HUES6 (cell line): ENCODE measurements at regions not wholly inside any gene's neighbourhood (a gene's known extent, or its start where the extent isn't known, plus 50 kb on each side); places are given as distances from the start of the nearest gene placed in this dataset.

Source experiments
- H3K27ac ChIP-seq: 2 replicates; pipeline ENCODE4 v1.7.0; 2013; ENCODE audit warnings: low read depth, mild to moderate bottlenecking, low read length, inconsistent platforms
- H3K27me3 ChIP-seq: 2 replicates; pipeline ENCODE4 v1.6.1; 2013; ENCODE audit warnings: low read length; ENCODE audit not compliant: control insufficient read depth, insufficient read depth
- H3K36me3 ChIP-seq: 2 replicates; pipeline ENCODE4 v1.6.1; 2013; ENCODE audit warnings: low read length; ENCODE audit not compliant: control insufficient read depth, insufficient read depth
- H3K4me1 ChIP-seq: 2 replicates; pipeline ENCODE4 v1.6.1; 2013; ENCODE audit warnings: low read length; ENCODE audit not compliant: control insufficient read depth, insufficient read depth
- H3K4me3 ChIP-seq: 2 replicates; pipeline ENCODE4 v1.5.1; 2013; ENCODE audit warnings: low read depth, low read length
- H3K9ac ChIP-seq: one replicate; pipeline ENCODE4 v1.6.1; 2013; ENCODE audit warnings: mild to moderate bottlenecking, low read length
- H3K9me3 ChIP-seq: 2 replicates; pipeline ENCODE4 v1.6.1; 2013; ENCODE audit warnings: low read depth, low read length; ENCODE audit not compliant: control insufficient read depth, insufficient read depth

DNA sequence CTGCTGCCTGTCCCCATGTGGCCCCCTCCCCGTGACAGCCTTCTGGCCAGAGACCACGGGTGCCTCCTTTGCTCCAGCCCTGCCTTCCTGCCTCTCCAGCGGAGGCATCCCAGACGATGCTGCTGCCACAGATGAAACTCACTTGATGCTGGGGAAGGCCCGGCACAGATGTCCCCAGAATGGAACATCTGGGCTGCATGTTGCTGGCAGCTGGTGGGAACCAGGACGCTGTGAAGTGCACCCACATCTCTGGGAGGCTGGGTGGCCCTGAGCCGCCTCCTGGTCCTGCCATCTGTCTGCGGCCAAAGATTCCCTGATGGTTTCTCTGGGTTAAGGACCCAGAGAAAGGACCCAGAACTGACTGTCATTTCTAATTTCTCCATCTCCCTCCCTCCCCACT, 51.9 kb upstream of the PTPRS start:
- H3K9me3 ChIP-seq = no peaks in the 10 kb centered on the region
- H3K27me3 ChIP-seq = peaks cover 44% of the 10 kb centered on the region
- no peak overlapping the region for H3K9ac ChIP-seq

DNA sequence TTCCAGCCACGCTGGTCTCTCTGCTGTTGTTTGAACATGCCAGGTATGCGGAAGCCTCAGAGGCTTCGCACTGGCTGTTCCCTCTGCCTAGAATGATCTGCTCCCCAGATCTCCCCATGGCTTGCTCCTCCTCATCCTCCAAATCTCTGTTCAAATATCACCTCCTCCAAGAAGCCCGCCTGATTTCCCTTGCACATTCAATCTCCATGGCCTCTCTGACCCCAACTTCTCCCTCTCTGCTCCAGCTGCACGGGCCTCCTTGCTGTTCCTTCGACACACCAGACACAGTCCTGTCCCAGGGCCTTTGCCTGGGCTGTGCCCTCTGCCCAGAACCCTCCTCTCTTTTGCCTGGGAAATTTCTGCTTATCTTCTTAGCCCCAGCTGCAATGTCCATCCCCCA, 52.5 kb upstream of the PTPRS start:
- no peaks in the 10 kb centered on the region for H3K9me3 ChIP-seq
- peaks cover 50% of the 10 kb centered on the region for H3K27me3 ChIP-seq
- H3K4me3 ChIP-seq = no peak overlapping the region
- H3K4me1 ChIP-seq = peaks cover 11% of the 10 kb centered on the region
- H3K27ac ChIP-seq = no peak overlapping the region
- no peak overlapping the region for H3K9ac ChIP-seq
- H3K36me3 ChIP-seq = no peaks in the 10 kb centered on the region

More for the DNA sequence above, 51.9 kb upstream of the PTPRS start:
- H3K4me3 ChIP-seq = no peak overlapping the region
- H3K36me3 ChIP-seq = no peaks in the 10 kb centered on the region
- H3K4me1 ChIP-seq = peaks cover 11% of the 10 kb centered on the region; the same call in 1 of the 2 replicates
- H3K27ac ChIP-seq = no peak overlapping the region

DNA sequence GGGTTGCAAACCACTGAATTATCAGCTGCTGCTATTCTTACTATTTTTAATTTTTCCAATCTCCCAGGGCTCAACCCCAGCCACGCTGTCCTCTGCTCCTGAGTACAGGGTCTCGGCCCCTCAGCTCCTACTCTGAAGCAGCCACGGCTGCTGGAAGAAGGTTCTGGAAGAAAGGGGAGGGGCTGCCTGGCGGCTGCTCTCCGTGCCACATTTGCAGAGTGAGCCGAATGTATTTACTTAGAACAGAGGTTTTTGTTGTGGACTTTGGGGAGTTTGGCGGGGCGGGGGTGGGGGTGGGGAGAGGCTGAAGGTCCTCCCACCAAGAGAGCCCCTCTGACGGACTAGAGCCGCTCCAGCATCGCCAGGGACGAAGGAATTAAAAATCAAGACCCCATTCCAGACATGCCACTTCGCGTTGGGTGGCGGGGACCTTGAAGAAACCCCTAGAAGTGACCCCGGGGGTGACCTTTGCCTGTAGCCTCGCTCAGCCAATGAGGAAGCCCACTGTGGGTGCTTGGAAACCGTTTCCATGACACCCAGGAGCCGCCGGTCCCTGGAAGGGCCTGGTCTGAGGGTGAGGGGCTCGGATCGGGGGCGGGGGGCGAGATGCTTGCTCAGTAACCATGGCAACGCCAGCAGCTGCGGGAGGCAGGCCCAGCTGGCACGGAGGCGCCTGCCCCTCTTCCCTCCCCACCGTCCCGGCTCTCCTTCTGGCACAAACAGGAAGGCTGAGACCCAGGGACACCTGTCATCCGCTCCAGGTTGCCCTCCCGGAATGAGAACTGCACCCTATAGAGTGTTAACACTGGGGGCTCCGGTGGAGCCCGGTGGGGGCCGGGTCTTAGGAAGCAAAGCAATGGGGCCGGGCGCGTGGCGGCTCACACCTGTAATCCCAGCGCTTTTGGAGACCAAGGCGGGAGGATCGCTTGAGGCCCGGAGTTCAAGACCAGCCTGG, 54.2 kb upstream of the PTPRS start:
- Histone ChIP-seq H3K4me3 (no peak overlapping the region), H3K27me3 (peaks cover 53% of the 10 kb centered on the region), H3K9me3 (no peaks in the 10 kb centered on the region), H3K36me3 (no peaks in the 10 kb centered on the region), H3K9ac (no peak overlapping the region), H3K4me1 (peaks cover 11% of the 10 kb centered on the region), H3K27ac (no peak overlapping the region)

DNA sequence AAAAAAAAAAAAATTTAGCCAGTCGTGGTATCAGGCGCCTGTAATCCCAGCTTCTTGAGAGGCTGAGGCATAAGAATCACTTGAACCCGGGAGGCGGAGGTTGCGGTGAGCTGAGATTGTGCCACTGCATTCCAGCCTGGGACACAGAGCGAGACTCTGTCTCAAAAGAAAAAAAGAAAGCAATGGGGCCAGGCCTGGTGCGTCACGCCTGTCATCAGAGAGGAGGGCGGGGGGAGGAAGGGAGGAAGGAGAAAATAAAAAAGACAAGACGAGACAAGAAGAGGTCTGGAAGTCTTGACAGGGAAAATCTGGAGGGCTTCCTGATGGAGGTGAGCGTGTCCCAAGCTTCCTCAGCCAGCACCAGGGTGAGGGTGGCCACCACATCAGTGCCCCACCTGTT, 54.9 kb upstream of the PTPRS start:
- no peaks in the 10 kb centered on the region for H3K36me3 ChIP-seq
- no peak overlapping the region for H3K4me3 ChIP-seq
- no peaks in the 10 kb centered on the region for H3K9me3 ChIP-seq
- H3K4me1 ChIP-seq = peaks cover 11% of the 10 kb centered on the region
- no peak overlapping the region for H3K9ac ChIP-seq
- H3K27me3 ChIP-seq = peaks cover 55% of the 10 kb centered on the region
- H3K27ac ChIP-seq = no peak overlapping the region

DNA sequence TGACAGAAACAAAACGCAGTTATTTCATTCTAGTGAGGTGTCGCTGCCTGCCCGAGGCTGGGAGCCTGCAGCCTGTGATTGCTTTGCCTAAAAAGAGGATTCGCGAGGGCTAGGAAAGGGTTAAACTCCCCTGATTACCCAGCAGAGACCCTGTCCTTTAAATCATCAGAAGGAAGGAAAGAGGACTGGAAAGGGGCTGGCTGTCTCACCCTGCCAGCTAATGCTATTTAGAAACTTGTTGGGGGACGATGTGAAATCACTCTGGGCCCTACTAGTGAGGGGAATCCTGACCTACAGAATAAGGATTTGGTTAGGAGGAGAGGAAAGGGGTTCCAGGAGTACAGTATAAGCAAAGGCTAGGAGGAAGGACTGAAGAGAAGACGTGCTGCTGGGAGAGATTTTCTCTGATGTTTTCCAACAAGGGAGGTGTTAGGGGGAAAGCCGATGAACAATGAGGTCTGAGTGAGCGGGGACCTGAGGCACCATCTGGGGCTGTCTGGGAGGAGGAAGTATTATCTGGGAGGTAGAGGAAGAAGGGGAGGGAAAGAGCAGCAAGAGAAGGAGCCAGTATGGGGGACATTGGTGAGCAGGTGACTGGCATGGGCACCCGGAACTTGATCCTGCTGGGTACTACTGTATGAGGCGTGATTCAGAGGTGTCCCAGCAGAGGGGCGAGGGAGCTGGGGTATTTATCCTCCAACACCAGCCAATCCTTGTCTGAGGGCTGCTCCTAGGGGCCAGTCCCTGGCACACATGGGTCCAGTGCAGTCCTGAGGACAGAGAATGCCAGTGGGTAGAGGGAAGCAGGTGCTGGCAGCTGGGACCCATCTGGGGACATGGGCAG, 55.7 kb upstream of the PTPRS start:
- H3K9ac ChIP-seq = no peak overlapping the region
- H3K27ac ChIP-seq = no peak overlapping the region
- peaks cover 61% of the 10 kb centered on the region for H3K27me3 ChIP-seq
- no peaks in the 10 kb centered on the region for H3K9me3 ChIP-seq
- H3K36me3 ChIP-seq = no peaks in the 10 kb centered on the region
- no peak overlapping the region for H3K4me3 ChIP-seq
- peaks cover 11% of the 10 kb centered on the region for H3K4me1 ChIP-seq

DNA sequence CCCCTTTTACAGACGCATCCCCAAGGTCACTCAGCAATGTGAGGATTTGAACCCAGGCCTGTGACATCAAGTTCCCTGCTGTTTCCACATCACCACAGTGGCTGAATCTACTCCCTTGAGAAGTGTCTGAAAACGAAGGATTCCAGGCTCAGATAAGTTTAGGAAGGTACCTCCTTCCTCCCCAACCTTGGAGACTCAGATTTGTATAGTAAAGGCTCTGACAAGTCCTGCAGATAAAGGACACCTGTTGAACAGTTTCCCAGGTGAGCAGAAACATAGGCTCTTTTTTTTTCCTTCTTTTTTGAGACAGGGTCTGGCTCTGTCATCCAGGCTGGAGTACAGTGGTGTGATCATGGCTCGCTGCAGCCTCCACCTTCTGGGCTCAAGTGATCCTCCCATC, 56.4 kb upstream of the PTPRS start:
- H3K27ac ChIP-seq = no peak overlapping the region
- peaks cover 66% of the 10 kb centered on the region for H3K27me3 ChIP-seq
- H3K4me1 ChIP-seq = peaks cover 11% of the 10 kb centered on the region
- no peaks in the 10 kb centered on the region for H3K36me3 ChIP-seq
- no peak overlapping the region for H3K9ac ChIP-seq
- no peak overlapping the region for H3K4me3 ChIP-seq
- H3K9me3 ChIP-seq = no peaks in the 10 kb centered on the region

DNA sequence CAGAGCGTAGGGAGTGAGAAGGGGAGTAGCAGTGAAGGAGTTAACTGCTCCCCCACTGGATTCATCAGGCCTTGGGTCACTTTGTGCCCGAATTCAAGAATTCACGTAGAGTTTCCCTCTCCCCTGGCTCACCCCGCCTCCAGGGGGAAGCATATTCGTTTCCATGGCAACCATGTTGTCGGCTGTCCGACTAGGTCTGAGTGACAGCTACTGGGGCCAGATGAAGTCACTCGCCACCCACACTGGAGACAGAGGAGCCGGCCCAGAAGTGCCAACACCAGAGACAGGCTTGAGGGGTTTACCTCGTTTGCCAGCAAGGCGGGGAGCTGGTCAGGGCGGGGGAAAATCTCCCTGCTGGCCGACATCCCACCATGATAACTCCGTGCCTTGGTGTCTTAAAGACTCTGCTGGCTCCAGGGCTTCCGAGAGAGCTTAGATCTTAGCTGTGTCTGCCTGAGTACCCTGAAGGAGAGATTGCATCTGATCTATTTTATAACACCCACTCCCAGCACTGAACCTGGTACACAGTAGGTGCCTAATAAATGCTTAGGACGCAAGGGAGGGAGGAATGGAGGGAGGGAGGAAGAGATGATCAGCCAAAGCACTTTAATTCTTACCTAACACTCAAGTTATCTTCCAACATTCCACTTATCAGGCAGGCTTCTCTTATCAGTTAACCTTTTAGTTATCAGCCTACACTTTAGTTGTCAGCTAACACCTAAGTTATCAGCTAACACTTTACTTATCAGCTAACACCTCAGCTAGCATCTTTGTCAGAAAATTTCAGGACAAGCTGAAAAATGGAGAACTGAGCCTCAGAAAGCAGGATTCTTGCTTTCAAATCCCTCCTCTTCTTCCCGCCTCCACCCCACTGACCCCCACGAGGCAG, 57.2 kb upstream of the ZNRF4 start:
- Histone ChIP-seq H3K36me3 (no peaks in the 10 kb centered on the region), H3K27me3 (peaks cover 61% of the 10 kb centered on the region), H3K9ac (peak overlapping the region; percentile 62), H3K4me1 (peaks cover 11% of the 10 kb centered on the region), H3K27ac (no peak overlapping the region), H3K9me3 (no peaks in the 10 kb centered on the region), H3K4me3 (no peak overlapping the region)

DNA sequence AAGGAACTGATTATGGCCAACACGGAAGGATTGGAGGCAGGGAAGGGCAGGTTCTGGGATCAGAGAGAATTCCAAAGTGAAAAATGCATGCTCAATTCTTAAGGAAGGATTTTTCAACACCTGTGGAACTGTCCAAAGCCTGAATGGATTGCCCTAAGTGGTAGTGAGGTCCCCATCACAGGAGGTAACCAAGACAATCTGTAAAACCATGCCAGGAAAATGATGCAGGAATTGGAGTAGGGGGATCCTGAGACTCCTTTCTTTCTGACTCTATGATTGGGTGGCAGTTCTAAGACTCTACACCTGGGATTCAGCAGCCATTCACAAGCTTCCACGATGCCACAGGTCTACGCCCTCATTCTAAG, 56.5 kb upstream of the ZNRF4 start:
- no peak overlapping the region for H3K9ac ChIP-seq
- H3K27ac ChIP-seq = no peak overlapping the region
- no peak overlapping the region for H3K4me3 ChIP-seq
- peaks cover 60% of the 10 kb centered on the region for H3K27me3 ChIP-seq
- no peaks in the 10 kb centered on the region for H3K9me3 ChIP-seq
- no peaks in the 10 kb centered on the region for H3K36me3 ChIP-seq
- peaks cover 11% of the 10 kb centered on the region for H3K4me1 ChIP-seq

DNA sequence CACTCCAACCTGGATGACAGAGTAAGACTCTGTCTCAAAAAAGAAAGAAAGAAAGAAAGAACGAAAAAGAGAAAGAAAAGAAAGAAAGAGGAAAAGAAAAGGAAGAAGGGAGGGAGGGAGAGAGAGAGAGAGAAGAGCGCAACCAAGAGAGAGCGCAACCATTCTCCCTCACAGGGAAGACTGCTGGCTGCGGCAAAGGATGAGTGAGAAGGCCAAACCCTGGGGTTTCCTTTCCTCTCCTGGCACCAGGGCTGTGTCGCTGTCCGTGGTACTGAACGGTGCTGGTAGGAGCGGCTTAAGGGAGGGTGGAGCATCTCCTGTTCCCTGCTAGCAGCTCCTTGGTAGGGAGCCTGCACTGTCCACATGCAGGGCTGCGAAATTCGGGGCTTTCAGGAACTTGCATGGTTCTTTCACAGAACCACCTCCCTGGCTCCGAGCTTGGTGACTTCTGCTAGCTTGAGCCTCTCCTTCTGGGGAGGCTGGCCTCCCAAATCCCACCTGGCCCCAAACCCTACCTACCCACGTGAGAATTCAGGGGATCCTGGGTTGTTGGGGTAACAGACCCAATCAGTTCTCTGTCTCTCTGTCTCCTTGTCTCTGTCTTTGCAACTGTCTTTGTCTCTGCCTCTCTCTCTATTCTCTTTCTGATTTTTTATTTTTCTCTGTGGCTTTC, 51.1 kb upstream of the ZNRF4 start:
- Histone ChIP-seq H3K9ac (no peak overlapping the region), H3K4me3 (no peak overlapping the region), H3K36me3 (no peaks in the 10 kb centered on the region), H3K27me3 (peaks cover 37% of the 10 kb centered on the region; the same call in 1 of the 2 replicates), H3K9me3 (0 out of 2 replicates have a peak, but pooled peaks cover 6% of the 10 kb centered on the region), H3K27ac (no peak overlapping the region), H3K4me1 (no peaks in the 10 kb centered on the region)
